ENCODE measurements at regions not wholly inside any gene's neighbourhood (a gene's known extent, or its start where the extent isn't known, plus 50 kb on each side); places are given as distances from the start of the nearest gene placed in this dataset.

GRCh38 chr1:58214674-58215073 is 331.9 kb downstream of the OMA1 start:
- H3K9ac ChIP-seq: no peak overlapping the region
- DNase-seq: no peak
- WGBS (ENCODE audit: low lambda C conversion rate): 40% methylated on average over 1 of the region's 1 CpG
- H3K4me3 ChIP-seq (ENCODE audit: low read depth in 2 of 2, low read length in 1 of 2): no peak overlapping the region
- no peaks in the 10 kb centered on the region for H3K36me3 ChIP-seq (replicated peaks in 1 of 2; ENCODE audit: control insufficient read depth in 1 of 2, insufficient read depth in 2 of 2, low read length in 1 of 2)
- no peak overlapping the region for H3K4me2 ChIP-seq
- CTCF ChIA-PET: no interaction called here
- no peaks in the 10 kb centered on the region for H3K9me3 ChIP-seq
- POLR2A ChIA-PET: no interaction called here
- no peaks in the 10 kb centered on the region for H4K20me1 ChIP-seq (ENCODE audit: insufficient read depth)
- H3K27me3 ChIP-seq (ENCODE audit: insufficient read depth): no peaks in the 10 kb centered on the region
- no peaks in the 10 kb centered on the region for H3F3A ChIP-seq (replicated peaks; ENCODE audit: insufficient read depth)
- no peaks in the 10 kb centered on the region for H3K4me1 ChIP-seq (ENCODE audit: control insufficient read depth in 1 of 2, insufficient read depth in 2 of 2, low read depth in 1 of 2, low read length in 1 of 2)
- H2AFZ ChIP-seq (ENCODE audit: low read depth): no peak overlapping the region
- H3K79me2 ChIP-seq (ENCODE audit: insufficient read depth): no peaks in the 10 kb centered on the region
- H3K27ac ChIP-seq (ENCODE audit: low read depth in 2 of 2, low read length in 1 of 2): no peak overlapping the region
- H3K9me2 ChIP-seq: no peaks in the 10 kb centered on the region
- no peak for TF ChIP-seq FOXM1 (IDR thresholded peaks at IDR 0.05; ENCODE audit: low read depth)
- TF ChIP-seq RCOR1 (IDR thresholded peaks at IDR 0.05; ENCODE audit: low read length): no peak
- no peak for TF ChIP-seq SMC3 (IDR thresholded peaks at IDR 0.05; ENCODE audit: low read depth, low read length)
- TF ChIP-seq USF2 (IDR thresholded peaks at IDR 0.05; ENCODE audit: borderline replicate concordance, low read depth, low read length): no peak
- no peak for TF ChIP-seq CTCF (IDR thresholded peaks at IDR 0.05)
- TF ChIP-seq, protein P1, sequence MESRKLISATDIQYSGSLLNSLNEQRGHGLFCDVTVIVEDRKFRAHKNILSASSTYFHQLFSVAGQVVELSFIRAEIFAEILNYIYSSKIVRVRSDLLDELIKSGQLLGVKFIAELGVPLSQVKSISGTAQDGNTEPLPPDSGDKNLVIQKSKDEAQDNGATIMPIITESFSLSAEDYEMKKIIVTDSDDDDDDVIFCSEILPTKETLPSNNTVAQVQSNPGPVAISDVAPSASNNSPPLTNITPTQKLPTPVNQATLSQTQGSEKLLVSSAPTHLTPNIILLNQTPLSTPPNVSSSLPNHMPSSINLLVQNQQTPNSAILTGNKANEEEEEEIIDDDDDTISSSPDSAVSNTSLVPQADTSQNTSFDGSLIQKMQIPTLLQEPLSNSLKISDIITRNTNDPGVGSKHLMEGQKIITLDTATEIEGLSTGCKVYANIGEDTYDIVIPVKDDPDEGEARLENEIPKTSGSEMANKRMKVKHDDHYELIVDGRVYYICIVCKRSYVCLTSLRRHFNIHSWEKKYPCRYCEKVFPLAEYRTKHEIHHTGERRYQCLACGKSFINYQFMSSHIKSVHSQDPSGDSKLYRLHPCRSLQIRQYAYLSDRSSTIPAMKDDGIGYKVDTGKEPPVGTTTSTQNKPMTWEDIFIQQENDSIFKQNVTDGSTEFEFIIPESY (IDR thresholded peaks at IDR 0.05; ENCODE audit: borderline replicate concordance, low read depth): no peak
- no peak for TF ChIP-seq NRF1 (IDR thresholded peaks at IDR 0.05; ENCODE audit: low read depth, low read length)
- TF ChIP-seq, protein P2, sequence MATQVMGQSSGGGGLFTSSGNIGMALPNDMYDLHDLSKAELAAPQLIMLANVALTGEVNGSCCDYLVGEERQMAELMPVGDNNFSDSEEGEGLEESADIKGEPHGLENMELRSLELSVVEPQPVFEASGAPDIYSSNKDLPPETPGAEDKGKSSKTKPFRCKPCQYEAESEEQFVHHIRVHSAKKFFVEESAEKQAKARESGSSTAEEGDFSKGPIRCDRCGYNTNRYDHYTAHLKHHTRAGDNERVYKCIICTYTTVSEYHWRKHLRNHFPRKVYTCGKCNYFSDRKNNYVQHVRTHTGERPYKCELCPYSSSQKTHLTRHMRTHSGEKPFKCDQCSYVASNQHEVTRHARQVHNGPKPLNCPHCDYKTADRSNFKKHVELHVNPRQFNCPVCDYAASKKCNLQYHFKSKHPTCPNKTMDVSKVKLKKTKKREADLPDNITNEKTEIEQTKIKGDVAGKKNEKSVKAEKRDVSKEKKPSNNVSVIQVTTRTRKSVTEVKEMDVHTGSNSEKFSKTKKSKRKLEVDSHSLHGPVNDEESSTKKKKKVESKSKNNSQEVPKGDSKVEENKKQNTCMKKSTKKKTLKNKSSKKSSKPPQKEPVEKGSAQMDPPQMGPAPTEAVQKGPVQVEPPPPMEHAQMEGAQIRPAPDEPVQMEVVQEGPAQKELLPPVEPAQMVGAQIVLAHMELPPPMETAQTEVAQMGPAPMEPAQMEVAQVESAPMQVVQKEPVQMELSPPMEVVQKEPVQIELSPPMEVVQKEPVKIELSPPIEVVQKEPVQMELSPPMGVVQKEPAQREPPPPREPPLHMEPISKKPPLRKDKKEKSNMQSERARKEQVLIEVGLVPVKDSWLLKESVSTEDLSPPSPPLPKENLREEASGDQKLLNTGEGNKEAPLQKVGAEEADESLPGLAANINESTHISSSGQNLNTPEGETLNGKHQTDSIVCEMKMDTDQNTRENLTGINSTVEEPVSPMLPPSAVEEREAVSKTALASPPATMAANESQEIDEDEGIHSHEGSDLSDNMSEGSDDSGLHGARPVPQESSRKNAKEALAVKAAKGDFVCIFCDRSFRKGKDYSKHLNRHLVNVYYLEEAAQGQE (IDR thresholded peaks at IDR 0.05; ENCODE audit: low read depth, low read length): no peak
- TF ChIP-seq EP300 (IDR thresholded peaks at IDR 0.05; ENCODE audit: borderline replicate concordance in 1 of 2, low read depth in 1 of 2, low read length in 1 of 2): no peak
- no peak for TF ChIP-seq EZH2phosphoT487 (IDR thresholded peaks at IDR 0.05; ENCODE audit: borderline replicate concordance, low read depth)
- TF ChIP-seq PBX3 (IDR thresholded peaks at IDR 0.05): no peak
- TF ChIP-seq TCF12 (IDR thresholded peaks at IDR 0.05): no peak
- TF ChIP-seq MXI1 (IDR thresholded peaks at IDR 0.05; ENCODE audit: low read depth, low read length): no peak
- no peak for TF ChIP-seq IRF3 (IDR thresholded peaks at IDR 0.05; ENCODE audit: low read depth, low read length)
- TF ChIP-seq MAX (IDR thresholded peaks at IDR 0.05; ENCODE audit: low read depth): no peak

All from SK-N-SH (cell line).